ENCODE measurements at regions not wholly inside any gene's neighbourhood (a gene's known extent, or its start where the extent isn't known, plus 50 kb on each side); places are given as distances from the start of the nearest gene placed in this dataset.
"Not testable (repeated sequence)": the region's sequence is repeated elsewhere in the genome, so short reads cannot be mapped to it uniquely, and the experiment has no call there.

DNA sequence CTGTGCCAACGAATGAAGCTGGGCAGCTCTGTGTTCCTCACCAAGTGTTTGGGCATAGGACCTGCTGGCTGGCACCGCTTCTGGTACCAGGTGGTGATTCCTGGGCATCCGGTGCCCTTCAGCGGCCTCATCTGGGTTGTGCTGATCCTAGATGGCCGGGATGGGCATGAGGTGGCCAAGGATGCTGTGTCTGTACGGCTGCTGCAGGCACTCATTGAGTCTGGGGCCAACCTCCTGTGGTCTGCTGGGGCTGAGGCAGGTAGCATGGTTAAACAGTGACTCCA lies 96.1 kb upstream of the PLEKHM1 start:
- not testable (repeated sequence) for DNase-seq (ENCODE audit: low read depth)

DNA sequence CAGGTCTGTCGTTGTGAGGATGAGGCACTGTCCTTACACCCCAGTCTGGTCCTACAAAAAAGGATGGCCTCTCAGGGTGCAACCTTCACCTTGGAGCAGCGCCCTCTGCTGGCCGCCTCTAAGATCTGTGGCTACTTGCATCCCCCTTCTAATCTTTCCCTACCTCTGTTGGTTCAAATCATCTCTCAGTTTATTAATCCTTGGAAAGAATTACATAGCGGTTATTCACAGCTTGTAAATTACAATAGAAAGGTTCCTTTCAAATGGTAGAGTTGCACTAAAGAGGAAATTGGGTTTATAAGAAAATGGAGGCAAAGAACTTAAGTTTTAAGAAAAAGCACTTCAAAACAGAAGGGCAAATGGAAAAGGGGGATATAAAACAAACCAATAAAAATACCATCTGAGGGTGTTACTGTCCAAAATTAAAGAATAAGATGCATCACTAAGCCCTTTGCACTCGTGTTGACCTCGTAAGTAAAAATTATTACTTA lies 102.0 kb upstream of the PLEKHM1 start:
- peak; percentile 63 for DNase-seq (ENCODE audit: low read depth)

DNA sequence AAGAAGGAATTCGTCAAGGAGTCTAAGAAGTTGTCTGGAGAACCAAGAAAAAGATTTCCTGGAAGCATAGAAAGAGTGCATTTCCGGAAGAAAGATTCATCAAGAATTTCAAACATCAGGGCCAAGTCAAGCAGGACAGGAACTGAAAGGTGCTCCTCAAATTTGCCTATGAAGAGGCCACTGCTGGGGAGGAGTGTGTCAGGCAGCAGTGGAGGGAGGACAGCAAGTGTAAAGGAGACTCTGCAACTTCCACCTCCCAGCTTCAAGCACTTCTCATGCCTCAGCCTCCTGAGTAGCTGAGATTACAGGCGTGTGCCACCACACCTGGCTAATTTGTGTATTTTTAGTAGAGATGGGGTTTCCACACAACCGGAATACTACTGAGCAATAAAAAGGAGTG lies 105.8 kb upstream of the PLEKHM1 start:
- not testable (repeated sequence) for DNase-seq (ENCODE audit: low read depth)

DNA sequence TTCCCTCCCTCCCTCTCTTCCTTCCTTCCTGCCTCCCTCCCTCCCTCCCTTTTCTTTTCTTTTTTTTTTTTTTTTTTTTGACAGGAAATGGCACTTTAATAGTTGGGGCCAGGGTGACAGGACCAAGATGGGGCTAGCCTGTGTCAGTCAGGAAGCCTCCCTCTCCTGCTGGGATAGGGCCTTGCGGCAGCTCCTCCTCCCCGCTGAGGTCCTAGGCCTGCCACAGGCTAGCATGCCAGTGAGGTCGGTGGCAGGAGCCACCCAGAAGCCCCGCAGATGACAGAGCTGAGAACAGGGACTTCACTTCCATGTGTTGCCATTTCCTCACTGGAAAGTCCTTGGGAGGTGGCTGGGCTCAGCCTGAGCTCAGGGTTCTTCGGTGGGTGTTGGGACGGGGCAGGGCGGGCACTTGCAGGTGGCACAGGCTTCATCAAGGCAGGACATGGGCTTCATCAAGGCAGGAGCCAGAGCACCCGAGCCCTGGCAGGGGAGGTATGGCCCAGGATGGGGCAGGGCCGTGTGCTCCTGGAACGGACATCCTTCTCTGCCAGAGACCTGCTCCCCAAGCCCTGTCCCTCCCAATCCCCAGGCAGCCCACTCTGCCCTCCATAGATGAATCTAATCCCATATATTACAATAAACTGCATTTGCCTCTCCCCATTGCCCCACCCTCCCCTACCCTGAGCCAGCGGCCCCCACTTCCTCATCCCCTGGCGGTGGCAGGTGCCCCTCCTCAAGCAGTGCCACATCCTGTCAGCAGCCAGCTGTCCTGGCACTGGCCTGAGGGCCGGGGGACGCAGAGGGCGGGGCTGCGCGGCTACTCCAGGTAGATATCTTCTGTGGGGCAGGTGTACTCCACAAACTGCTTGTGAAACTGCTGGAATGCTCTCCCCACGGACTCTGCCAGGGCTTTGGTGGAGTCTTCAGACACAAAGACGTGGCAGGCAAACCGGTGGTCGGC lies 109.8 kb upstream of the PLEKHM1 start:
- not testable (repeated sequence) for DNase-seq (ENCODE audit: low read depth)

DNA sequence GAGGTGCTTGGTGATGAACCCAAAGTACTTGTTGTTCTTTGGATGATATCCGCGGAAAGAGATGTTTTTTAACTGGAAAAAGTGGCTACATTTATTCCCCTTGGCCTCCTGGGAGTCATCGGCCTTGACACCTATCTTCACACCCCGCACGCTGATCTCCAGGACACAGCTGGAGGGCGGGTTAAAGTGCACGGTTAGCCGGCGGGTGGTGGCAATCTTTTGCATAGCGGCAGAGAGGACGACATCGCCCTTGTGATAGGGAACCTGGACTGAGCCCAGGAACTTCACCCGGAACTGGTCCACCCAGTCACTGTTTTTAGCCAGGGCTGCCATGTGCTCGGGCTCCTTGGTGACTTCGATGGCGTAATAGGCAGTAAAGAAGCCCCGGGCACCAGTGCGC lies 110.5 kb upstream of the PLEKHM1 start:
- DNase-seq (ENCODE audit: low read depth), result not testable (repeated sequence)

DNA sequence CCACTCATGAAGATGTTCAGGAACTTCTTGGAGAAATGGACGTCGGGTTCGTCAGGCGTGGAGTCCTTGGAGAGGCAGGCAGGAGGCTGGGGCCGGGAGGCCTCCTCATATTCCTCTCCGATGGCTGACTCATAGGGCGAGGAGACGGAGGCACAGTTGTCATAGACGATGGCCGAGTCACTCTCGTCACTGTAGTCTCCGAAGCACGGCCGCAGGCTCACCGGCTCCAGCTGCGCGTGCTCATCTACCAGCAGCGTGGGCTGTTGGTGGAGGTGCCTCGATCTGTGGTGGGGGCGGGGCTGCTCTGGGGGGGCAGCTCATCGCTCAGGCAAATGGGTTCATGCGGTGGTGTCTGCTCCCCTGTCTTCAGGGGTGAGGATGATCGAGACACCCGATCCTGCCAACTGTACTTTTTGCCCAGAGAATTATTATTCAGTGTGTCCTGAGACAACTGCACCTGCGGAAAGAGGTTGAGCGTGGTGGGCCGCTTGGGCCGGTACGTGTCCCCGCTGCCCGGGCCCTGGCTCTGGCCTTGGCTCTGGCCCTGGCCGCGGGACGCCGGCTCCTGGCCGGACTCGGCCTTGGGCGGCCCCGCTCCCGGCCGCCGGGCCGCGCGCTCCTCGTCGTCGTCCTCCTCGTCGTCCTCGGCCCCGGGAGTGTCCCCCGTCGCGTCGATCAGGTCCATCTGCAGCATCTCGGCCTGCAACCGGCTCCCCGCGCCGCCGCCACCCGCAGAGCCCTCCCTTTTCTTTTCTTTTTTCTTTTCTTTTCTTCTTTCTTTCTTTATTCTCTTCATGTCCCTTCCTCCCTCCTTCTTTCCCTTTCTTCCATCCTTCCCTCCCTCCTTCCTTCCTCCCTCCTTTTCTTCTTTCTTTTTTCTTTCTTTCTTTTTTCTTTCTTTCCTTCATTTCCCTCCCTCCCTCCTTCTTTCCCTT lies 111.4 kb upstream of the PLEKHM1 start:
- not testable (repeated sequence) for DNase-seq (ENCODE audit: low read depth)

DNA sequence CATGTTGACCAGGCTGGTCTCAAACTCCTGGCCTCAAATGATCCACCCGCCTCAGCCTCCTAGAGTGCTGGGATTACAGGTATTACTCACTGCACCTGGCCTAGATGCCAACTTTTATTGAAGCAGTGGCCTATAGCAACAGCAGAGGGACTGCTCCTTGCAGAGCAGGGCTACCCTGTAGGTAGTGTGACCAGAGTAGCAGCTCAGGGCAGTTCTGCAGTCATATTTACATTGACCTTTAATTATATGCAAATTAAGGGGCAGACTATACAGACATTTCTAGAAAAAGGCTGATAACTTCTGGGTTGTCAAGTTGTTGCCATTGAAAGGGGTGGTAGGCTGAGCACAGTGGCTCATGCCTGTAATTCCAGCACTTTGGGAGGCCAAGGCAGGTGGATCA lies 115.2 kb upstream of the PLEKHM1 start:
- not testable (repeated sequence) for DNase-seq (ENCODE audit: low read depth)

DNA sequence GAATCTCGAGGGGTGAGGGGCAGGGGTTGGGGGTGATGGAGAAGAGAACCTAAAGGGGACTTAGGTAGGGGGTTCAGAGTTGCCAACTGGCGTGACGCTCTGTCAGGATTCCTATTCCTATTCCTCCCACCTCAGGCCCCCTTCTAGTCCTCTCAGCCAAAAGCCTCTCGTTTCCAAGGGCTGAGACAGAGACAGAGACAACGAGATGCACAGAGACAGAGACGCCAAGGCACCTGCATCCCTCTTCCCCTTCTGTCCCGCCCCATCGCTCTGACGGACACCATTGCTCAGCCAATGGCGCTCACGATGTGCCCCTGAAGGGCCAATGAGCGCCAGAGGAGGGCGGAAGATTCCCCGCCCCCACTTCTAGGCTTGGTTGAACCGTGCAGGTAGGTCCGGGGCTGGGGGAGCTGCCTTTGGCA lies 129.5 kb upstream of the PLEKHM1 start:
- DNase-seq (ENCODE audit: low read depth), result peak; percentile 80

DNA sequence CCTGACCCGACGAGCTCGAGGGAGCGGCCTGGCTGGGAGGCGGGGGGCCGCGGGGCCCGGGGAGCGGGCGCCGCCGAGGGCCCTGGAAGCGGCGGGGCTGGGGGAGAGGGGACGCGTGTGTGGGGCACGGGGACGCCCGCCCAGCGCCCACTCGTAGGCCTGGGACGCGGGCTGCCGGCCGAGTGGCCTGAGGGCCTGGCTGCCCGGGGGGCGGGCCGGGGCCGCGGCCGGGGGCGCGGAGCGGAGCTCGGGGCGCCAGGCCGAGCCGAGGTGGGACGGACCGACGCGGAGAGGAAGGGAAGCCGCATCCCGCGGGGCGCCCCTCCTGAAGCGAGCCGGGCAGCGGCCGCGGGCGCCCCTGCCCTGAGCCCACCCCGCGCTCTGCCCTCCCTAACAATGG lies 129.9 kb upstream of the PLEKHM1 start:
- not testable (repeated sequence) for DNase-seq (ENCODE audit: low read depth)

DNA sequence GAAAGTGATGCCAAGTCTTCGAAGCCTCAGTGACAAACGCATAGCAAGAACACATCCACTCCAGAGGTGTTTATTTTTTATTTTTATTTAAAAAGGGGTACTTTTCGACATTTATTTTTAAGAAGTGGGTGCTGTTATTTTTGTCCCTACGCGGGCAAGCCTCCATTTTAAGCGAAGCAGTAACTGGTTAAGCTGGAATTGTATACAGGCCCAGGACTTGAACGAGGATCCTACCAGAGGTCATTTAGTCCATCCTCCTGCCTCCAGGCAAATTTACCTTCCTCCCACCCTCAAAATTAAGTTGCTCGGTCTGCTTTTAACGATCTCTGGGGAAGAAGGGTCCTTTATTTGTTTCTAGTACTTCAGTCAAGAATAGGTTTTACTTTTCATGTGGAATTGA lies 130.6 kb upstream of the PLEKHM1 start:
- DNase-seq (ENCODE audit: low read depth), result not testable (repeated sequence)

DNA sequence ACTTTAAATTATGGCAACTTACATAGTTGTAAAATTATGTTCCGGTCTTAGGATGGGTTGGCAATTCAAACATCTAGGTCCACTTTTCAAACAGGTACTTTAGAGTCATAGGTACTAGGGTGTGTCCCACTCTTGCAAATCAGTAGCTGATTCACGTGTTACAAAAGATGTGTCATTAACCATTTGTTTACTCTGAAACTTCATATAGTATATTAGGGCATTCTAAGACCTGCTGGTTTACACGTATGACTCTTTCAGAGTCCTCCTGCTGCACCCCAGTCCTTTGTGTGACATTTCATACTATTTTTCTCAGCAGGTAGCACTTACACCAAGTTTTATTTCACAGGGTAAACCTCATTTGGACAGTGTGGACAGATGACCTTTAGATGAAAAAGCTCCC lies 131.8 kb upstream of the PLEKHM1 start:
- DNase-seq (ENCODE audit: low read depth), result not testable (repeated sequence)

DNA sequence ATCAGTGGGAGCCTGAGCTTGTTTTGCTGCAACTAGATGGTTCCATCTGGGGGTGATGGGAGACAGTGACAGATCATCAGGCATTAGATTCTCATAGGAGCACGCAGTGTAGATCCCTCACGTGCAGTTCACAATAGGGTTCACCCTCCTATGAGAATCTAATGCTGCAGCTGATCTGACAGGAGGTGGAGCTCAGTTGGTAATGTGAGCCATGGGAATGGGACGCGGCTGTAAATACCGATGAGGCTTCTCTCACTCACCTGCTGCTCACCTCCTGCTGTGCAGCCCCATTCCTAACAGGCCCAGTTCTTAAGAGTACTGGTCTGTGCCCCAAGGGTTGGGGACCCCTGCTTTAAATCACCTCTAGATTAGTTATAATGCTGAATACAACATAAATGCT lies 137.5 kb upstream of the PLEKHM1 start:
- DNase-seq (ENCODE audit: low read depth), result no peak

DNA sequence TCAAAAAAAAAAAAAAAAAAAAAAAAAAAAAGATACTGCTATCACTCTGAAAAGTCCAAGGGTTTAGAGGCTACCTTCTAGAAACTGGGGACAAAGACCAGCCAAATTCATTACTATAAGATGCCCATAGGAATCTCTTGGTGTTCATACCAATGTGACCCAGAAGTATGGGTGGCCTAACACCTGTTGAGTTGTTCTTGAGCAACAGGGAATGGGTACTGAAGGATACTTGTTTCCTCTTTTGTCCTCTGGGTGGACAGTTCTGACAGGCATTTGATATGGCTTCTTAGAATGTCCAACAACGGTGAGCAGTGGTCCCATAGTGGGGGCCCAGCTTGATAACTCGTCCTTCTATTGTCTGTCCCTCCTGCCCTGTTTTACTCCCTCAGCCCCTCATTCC lies 141.4 kb upstream of the PLEKHM1 start:
- no peak for DNase-seq (ENCODE audit: low read depth)

DNA sequence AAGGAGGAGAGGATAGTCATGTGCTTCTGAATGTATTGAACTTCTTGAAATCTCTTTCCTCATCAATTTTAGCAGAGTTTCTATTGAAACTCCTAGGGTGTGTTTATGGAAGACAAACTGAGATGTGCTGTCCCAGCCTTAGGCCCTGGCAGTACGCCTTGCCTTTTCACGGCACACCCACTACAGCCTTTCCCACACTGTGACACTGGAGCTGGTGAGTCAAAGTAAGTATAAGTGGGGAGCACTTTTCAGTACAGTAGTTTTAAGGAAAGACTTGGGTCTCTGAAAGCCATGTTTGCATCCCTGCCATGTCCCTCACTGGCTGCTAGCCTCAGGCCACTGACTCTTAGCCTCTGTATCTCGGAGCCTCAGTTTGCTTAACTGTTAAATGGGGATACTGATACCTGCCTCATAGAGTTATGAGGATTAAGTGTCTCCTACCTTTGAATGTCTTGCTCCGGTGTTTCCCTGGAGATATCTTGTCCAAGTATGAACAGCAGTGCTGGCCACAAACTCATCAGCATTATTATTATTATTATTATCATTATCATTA lies 144.7 kb upstream of the CRHR1 start:
- no peak for DNase-seq (ENCODE audit: low read depth)

DNA sequence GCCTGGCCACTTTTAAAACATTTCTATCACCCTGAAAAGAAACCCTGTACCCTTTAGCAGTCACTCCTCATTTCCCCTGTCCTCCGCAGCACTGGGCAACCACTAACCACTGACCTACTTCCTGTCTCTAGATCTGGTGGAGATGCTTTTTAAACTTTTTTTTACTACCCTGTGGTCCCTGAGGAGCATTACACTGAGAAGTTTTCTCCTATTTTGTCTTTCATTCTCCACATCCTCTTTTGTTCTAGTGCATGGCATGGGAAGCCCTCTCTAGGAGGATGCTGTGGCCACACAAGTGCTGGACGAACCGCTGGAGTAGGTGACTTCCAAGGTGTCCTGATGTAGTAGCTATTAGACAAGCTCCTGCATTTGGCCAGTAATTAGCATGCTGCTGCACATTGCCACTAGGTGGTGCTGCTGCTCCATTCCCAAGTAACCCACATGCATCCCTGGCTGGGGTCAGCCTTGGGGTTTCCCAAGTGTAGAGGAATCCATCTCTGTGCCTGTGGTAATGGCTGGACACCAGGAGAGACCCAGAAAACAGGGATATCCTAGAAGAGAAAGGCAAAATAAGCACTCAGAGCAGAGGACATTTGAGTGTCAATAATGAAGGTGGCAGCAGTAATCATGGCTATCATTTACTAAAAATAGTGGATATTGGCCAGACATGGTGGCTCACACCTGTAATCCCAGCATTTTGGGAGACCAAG lies 143.8 kb upstream of the CRHR1 start:
- DNase-seq (ENCODE audit: low read depth), result peak; percentile 57

DNA sequence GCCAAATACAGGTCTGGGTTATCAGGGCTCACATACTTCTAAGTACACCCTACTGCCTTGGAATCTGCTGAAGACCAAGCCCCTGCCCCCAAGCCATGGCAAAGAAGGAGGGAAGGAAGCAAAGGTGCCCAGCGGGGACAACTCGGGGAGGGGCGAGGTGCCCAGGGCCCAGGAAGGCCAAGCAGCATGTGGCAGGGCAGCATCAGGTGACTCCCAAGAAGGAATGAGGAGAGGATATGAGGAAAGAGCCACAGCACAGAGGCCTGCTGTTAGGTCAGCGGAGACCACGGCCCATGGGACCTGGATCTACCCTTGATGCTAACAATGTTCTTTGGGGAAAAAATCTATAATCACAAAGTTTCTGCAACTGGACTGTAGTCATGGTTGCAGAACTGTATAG lies 142.6 kb upstream of the CRHR1 start:
- no peak for DNase-seq (ENCODE audit: low read depth)

DNA sequence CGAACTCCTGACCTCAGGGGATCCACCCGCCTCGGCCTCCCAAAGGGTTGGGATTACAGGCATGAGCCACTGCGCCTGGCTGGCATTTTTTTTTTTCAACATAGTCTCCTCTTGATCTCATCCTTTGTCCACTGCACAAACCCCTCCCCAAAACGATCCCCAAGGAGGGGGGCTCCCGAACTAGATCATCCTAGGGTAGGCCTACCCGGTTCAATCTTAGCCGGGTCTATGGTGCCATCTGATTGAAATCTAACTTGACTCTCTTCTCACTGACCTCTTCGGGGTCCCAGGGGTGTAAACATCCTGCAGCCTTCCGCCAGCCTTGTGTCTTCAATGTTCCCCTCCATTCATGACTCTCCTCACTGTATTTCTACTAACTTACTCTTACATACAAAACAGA lies 140.5 kb upstream of the CRHR1 start:
- DNase-seq (ENCODE audit: low read depth), result no peak

DNA sequence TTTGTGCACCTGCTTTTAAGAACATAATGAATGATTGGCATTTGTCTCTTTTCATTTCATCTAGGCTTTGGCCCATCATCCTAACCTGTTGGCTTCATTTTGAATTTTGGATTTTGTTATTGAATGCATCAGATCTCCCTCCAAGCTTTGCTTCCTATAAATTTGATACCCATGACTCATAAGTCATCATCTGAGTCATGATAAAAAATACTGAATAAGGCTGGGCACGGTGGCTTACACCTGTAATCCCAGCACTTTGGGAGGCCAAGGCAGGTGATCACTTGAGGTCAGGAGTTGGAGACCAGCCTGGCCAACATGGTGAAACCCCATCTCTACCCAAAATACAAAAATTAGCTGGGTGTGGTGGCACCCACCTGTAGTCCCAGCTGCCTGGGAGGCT lies 139.5 kb upstream of the CRHR1 start:
- DNase-seq (ENCODE audit: low read depth), result not testable (repeated sequence)

DNA sequence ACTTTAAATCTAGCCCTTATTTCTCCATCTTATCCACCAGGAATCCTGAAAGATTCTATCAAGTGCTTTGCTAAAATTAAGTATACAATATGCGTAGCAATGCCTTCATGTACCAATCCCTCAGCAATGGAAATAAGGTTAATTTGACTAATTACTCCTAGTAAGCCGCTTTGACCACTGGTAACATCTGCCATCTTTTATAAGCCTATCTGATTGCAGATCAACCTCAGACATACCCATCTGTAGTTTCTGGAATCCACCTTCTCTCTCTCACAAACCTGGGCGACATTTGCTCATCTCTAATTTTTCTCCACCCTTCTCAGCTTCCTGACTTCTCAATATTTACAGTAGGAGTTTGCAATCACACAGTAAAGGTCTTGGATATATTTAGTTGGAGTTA lies 138.8 kb upstream of the CRHR1 start:
- no peak for DNase-seq (ENCODE audit: low read depth)

DNA sequence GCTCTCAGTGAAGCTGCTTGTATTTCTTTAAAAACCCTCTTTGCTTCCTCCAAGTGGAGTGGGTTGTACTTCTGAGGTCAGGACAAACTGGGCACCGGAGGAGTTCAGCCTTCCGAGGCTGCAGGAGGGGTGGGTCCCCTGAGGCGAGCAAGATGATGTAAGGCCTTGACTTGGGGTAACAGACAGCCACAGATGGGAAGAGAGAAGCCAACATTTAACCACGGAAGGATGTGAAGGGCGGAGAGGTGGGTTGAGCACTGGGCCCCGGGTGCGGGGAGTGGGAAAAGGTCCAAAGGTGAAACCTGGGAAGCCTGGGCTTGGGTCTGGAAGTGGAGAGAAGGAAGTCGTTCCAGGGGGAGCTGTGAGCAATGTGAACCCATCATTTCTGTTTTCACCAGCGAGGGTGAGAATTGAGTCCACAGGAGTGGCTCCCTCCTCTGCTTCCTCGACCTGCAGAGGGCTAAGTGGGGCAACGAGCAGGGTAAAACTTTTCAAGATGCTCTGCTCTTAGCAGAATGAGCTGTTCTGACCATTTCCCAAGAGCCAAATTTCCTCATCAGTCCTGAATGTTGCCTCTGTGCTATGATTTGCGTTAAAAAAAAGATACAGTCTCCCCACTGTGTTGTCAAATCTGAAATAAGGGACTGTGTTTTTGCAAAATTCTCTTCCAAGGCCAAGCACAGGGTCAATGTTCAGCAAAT lies 137.7 kb upstream of the CRHR1 start:
- DNase-seq (ENCODE audit: low read depth), result no peak

DNA sequence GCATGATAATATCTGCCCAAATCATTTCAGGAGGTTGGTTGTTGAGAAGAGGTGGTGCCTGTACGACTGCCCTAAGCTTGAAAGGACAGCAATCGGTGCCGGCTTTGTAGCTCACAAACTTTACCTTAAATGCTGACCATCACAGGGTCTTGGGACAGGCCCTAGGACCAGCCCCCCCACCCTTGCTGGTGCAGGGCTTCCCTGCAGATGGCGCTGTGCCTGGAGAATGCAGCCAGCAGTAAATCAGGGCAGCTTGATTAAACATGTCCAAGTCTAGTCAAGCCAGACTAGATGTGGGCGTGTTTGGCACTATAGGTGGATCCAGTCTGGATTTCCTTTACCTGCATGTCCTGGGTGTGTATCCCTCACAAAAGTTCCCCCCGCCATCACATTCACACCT lies 135.5 kb upstream of the CRHR1 start:
- DNase-seq (ENCODE audit: low read depth), result no peak

All from activated T-cell treated with anti-CD3 and anti-CD28 coated beads for 24 hours (primary cell).